Right cardiac atrium (tissue), 5 donors: ENCODE measurements at regions not wholly inside any gene's neighbourhood (a gene's known extent, or its start where the extent isn't known, plus 50 kb on each side); places are given as distances from the start of the nearest gene placed in this dataset.

ENCODE experiments used
- ATAC-seq, 2 donors: fragments of 200-7000 bp; cut with Tn5 transposase; one replicate each; pipeline versions ENCODE4 v1.8.0 to v1.9.1; 2020; ENCODE audit warnings: moderate library complexity in 2 of 2, mild to moderate bottlenecking in 1 of 2
- DNase-seq, 3 donors: peaks; one replicate each; pipeline ENCODE4 v3.0.0-alpha.2; 2020
- H3K27ac ChIP-seq: one replicate; pipeline ENCODE4 v1.5.1; 2013; ENCODE audit warnings: mild to moderate bottlenecking, low read length, control low read depth, moderate library complexity
- H3K27me3 ChIP-seq: one replicate; pipeline ENCODE4 v1.6.1; 2013; ENCODE audit not compliant: control insufficient read depth, insufficient read depth
- H3K4me1 ChIP-seq: one replicate; pipeline ENCODE4 v1.6.1; 2013; ENCODE audit warnings: low read length; ENCODE audit not compliant: control insufficient read depth, insufficient read depth
- H3K4me3 ChIP-seq: one replicate; pipeline ENCODE4 v1.5.1; 2013; ENCODE audit warnings: low read length, control low read depth
- H3K9me3 ChIP-seq: one replicate; pipeline ENCODE4 v1.6.1; 2013; ENCODE audit warnings: low read length; ENCODE audit not compliant: control insufficient read depth
- WGBS: extraction: QIAGEN DNeasy Blood & Tissue Kit; methylation state at CpG from one replicate; pipeline ENCODE4 v1.1.7; 2013; 5-methylcytosine and 5-hydroxymethylcytosine counted together
- intact Hi-C, 4 donors: fragments of 100-400 bp; cut with DNase I; formaldehyde crosslinking; loops; one replicate each; pipeline versions ENCODE4 v1.11.0 to v1.14.0; 2022 to 2023
- donor health status: healthy with polysubstance abuse.
- donor health status: DM: no; HTN: yes; CAD: no.
- donor health status: DM: no; HTN: no; CAD: no.
- donor health status: DM: no; HTN: yes; CAD: no; lungs with severe emphysema.
- donor health status: DM: yes; HTN: yes; CAD: no.

DNA sequence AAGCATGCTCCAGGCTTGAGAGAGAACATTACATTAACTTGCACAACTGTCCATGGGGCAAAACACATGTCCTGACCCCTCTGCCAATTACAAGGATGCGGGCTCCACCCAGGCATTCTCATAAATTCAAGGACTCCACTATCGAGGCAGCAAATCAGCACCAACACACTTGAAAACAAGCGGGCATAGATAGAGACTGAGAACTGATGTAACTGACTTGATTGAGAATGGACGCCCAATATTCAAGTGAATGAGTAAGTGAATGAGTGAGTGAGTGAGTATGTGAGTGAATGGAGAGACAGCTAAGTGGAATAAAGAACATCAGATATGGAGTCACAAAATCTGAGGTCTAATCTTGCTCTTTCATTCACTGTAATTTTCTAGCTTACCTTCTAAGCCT is 75.0 kb upstream of the VSTM2B start:
- no peak overlapping the region for H3K27ac ChIP-seq
- ATAC-seq (no peak), DNase-seq (no peak)
- no peak overlapping the region for H3K4me3 ChIP-seq
- intact Hi-C loops, result no loop called here
- no peaks in the 10 kb centered on the region for H3K4me1 ChIP-seq
- no peaks in the 10 kb centered on the region for H3K9me3 ChIP-seq
- H3K27me3 ChIP-seq, result no peaks in the 10 kb centered on the region
- 83% methylated on average over 4 of the region's 4 CpGs for WGBS

DNA sequence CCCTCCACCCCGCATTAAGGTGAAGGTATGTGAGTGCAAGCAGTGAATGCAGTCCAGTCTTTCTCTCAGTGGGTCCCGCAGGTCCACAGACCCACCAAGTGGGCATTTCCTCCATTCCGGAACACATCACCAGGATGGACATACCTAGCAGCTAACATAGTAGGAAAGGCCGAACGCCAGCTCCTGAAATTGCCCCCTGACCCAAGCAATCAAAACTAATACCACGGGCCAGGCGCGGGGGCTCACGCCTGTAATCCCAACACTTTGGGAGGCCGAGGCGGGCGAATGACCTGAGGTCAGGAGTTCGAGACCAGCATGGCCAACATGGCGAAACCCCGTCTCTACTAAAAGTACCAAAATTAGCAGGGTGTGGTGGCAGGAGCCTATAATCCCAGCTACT is 71.7 kb upstream of the VSTM2B start:
- 91% methylated on average over 15 of the region's 15 CpGs for WGBS
- ATAC-seq, result no peak

DNA sequence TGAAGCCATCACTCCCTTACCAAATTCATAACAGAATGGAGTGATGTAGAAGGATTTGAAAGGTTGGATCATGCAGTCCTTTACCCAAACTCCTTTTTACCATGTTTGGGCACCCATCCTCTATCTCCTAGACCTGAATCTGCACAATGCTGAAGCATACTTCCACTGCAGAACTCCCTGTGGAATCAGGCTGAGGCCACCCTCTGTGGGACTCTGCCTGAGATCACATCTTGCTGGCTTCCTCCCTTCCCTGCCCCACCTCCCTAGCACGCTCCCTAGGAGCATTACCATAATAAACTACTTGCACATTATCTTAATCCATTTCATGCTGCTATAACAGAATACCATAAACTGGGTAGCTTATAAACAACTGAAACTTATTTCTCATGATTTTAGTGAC is 68.4 kb upstream of the VSTM2B start:
- Histone ChIP-seq H3K4me3 (no peak overlapping the region), H3K9me3 (no peaks in the 10 kb centered on the region), H3K4me1 (no peaks in the 10 kb centered on the region), H3K27me3 (no peaks in the 10 kb centered on the region), H3K27ac (no peak overlapping the region)
- no peak for DNase-seq
- intact Hi-C loops, result no loop called here
- 78% methylated on average over 1 of the region's 1 CpG for whole genome bisulfite sequencing
- ATAC-seq, result no peak

More for the DNA sequence above, 71.7 kb upstream of the VSTM2B start:
- no peak overlapping the region for H3K4me3 ChIP-seq
- DNase-seq, result no peak
- no peak overlapping the region for H3K27ac ChIP-seq
- intact Hi-C loops, result no loop called here
- H3K9me3 ChIP-seq, result no peaks in the 10 kb centered on the region
- no peaks in the 10 kb centered on the region for H3K4me1 ChIP-seq
- H3K27me3 ChIP-seq, result no peaks in the 10 kb centered on the region

DNA sequence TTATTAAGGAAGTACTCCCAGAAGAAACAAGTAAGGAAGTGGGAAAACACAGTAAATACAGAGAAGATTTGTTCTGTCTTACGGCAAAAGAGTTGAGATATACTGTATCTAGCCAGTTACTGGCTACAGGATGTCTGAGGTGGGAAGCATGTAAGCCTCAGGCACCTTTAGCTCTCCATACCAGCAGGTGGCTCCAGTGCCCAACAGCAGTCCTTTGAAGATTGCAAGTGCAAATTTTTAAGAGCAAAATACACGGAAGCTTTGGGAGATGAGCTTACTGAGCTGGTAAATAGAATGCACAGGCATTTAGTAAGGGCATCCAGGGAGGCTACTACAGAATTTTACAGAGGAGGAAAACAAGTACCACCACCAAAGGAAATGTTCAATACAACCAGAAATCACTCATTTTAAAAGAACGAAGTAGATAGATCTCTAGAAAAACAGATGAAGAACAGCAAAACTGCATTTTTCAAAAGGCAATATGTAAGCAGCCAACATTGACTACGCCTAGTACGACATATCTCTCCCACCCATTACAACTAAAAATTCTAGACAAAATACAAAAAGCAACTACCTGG is 57.9 kb upstream of the VSTM2B start:
- DNase-seq, result no peak
- WGBS, result 61% methylated on average over 5 of the region's 5 CpGs
- no peak for ATAC-seq

DNA sequence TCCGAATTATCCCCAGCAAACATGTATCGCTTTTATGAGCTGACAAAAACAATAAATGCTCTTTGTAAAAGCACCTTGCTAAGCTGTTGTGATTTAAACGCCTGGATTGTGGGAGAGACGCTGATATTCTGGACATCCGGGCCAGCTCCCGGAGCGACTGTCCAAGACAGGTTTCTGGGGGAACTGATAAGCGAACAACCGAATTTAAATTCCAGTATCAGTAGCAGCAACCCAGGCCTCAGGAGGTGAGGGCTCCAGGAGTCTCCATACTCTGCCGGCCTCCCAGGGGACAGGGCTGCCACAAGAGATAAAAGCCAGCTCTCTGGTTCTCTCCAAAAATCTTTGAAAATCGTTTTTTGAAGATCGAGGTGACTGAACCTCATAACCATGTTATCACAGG is 50.3 kb upstream of the VSTM2B start:
- ATAC-seq (no peak), DNase-seq (no peak)
- Histone ChIP-seq H3K4me1 (no peaks in the 10 kb centered on the region), H3K27ac (no peak overlapping the region), H3K4me3 (no peak overlapping the region), H3K27me3 (no peaks in the 10 kb centered on the region), H3K9me3 (no peaks in the 10 kb centered on the region)
- WGBS, result 66% methylated on average over 12 of the region's 12 CpGs
- intact Hi-C loops, result no loop called here

More for the DNA sequence above, 57.9 kb upstream of the VSTM2B start:
- no peak overlapping the region for H3K27ac ChIP-seq
- no peak overlapping the region for H3K4me3 ChIP-seq
- H3K9me3 ChIP-seq, result no peaks in the 10 kb centered on the region
- intact Hi-C loops, result no loop called here
- H3K27me3 ChIP-seq, result no peaks in the 10 kb centered on the region
- H3K4me1 ChIP-seq, result no peaks in the 10 kb centered on the region
